ENCODE measurements at regions not wholly inside any gene's neighbourhood (a gene's known extent, or its start where the extent isn't known, plus 50 kb on each side); places are given as distances from the start of the nearest gene placed in this dataset.

- TF ChIP-seq CTCF (conservative IDR thresholded peaks at IDR 0.05; ENCODE audit: low read depth, low read length) = no peak
- no peak for TF ChIP-seq RAD21 (IDR thresholded peaks at IDR 0.05; ENCODE audit: low read length)
Observed at GRCh38 chr11:112377946-112378345, 117.3 kb upstream of the PLET1 start.
